ENCODE measurements at regions not wholly inside any gene's neighbourhood (a gene's known extent, or its start where the extent isn't known, plus 50 kb on each side); places are given as distances from the start of the nearest gene placed in this dataset.

DNA sequence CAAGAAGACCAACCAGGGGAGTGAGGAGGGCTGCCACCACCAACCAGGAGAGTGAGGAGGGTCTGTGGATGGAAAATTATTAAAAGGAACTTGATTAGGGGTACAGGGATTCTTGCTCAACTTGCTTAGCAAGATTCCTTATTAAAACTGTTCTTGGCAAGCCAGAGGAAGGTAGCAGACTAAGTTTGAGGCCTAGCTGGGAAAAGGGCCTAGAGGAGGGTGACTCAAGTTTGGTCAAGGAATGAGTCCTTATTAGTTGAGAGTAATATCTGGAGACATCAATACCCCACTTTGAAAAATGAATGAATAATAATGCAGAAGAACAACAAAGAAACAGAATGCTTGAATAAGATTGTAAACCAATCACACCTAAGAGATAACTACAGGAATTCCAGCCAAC, 612.4 kb upstream of the ZFP42 start:
- H3K23ac ChIP-seq (ENCODE audit: low read depth, low read length), result no peak overlapping the region
- dilution Hi-C loops (cut with HindIII; ENCODE audit: low sequenced_read_pairs, unreplicated experiment), result no loop called here
- H4K91ac ChIP-seq (ENCODE audit: insufficient read depth, low read depth, low read length), result no peak overlapping the region
- H2BK15ac ChIP-seq (ENCODE audit: low read depth, low read length), result no peak overlapping the region
- BruUV-seq (replicated peaks), result no TSS peak
- no peak overlapping the region for H3K4ac ChIP-seq (ENCODE audit: low read depth, low read length)
- no peak overlapping the region for H2AK5ac ChIP-seq (ENCODE audit: low read depth, low read length)
- in situ Hi-C loops (cut with MboI; ENCODE audit: low sequenced_read_pairs), result no loop called here
- H3K9me1 ChIP-seq (ENCODE audit: insufficient read depth, low read length), result no peaks in the 10 kb centered on the region
- no peak overlapping the region for H3K18ac ChIP-seq (ENCODE audit: low read depth, low read length)
- no peak overlapping the region for H3K4me2 ChIP-seq (ENCODE audit: low read depth, low read length)
- H3K4me1 ChIP-seq (ENCODE audit: control insufficient read depth, insufficient read depth, low read length), result no peaks in the 10 kb centered on the region; the same call in 1 of the 2 replicates
- no peak overlapping the region for H2BK5ac ChIP-seq (ENCODE audit: low read depth, low read length, poor library complexity, severe bottlenecking)
- no peak overlapping the region for H3K9ac ChIP-seq (ENCODE audit: low read depth, low read length)
- H2AK9ac ChIP-seq (replicated peaks; ENCODE audit: low read depth, low read length, poor library complexity), result no peak overlapping the region
- H3K36me3 ChIP-seq (ENCODE audit: control insufficient read depth, insufficient read depth, low read length), result no peaks in the 10 kb centered on the region
- H2BK120ac ChIP-seq (ENCODE audit: low read depth, low read length), result no peak overlapping the region
- no peak overlapping the region for H4K5ac ChIP-seq (ENCODE audit: low read depth, low read length)
- H4K20me1 ChIP-seq (ENCODE audit: insufficient read depth, low read length), result no peaks in the 10 kb centered on the region
- no peak overlapping the region for H4K8ac ChIP-seq (ENCODE audit: low read depth in 2 of 2, low read length in 2 of 2)
- ATAC-seq (ENCODE audit: low read depth), result no peak
- no peaks in the 10 kb centered on the region for H3K9me3 ChIP-seq (ENCODE audit: control insufficient read depth, insufficient read depth, low read length)
- no peak overlapping the region for H3K56ac ChIP-seq (ENCODE audit: extremely low read depth, insufficient read depth, low read length)
- H3K27ac ChIP-seq (ENCODE audit: insufficient read depth, low read length), result no peak overlapping the region
- no peak overlapping the region for H2BK20ac ChIP-seq (ENCODE audit: low read depth, low read length)
- H3K27me3 ChIP-seq (ENCODE audit: control insufficient read depth, insufficient read depth, low read length), result no peaks in the 10 kb centered on the region
- H3K4me3 ChIP-seq (ENCODE audit: insufficient read depth, low read depth, low read length), result no peak overlapping the region
- TF ChIP-seq POLR2A (IDR thresholded peaks at IDR 0.05; ENCODE audit: low read depth, low read length), result no peak
- no peak for TF ChIP-seq FOS (IDR thresholded peaks at IDR 0.05; ENCODE audit: low read depth, low read length)
- TF ChIP-seq RAD21 (IDR thresholded peaks at IDR 0.05; ENCODE audit: low read length), result no peak
- TF ChIP-seq MAZ (IDR thresholded peaks at IDR 0.05; ENCODE audit: borderline replicate concordance, low read depth, low read length), result no peak
- no peak for TF ChIP-seq BHLHE40 (IDR thresholded peaks at IDR 0.05; ENCODE audit: low read depth, low read length)
- TF ChIP-seq, protein P1, sequence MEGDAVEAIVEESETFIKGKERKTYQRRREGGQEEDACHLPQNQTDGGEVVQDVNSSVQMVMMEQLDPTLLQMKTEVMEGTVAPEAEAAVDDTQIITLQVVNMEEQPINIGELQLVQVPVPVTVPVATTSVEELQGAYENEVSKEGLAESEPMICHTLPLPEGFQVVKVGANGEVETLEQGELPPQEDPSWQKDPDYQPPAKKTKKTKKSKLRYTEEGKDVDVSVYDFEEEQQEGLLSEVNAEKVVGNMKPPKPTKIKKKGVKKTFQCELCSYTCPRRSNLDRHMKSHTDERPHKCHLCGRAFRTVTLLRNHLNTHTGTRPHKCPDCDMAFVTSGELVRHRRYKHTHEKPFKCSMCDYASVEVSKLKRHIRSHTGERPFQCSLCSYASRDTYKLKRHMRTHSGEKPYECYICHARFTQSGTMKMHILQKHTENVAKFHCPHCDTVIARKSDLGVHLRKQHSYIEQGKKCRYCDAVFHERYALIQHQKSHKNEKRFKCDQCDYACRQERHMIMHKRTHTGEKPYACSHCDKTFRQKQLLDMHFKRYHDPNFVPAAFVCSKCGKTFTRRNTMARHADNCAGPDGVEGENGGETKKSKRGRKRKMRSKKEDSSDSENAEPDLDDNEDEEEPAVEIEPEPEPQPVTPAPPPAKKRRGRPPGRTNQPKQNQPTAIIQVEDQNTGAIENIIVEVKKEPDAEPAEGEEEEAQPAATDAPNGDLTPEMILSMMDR (conservative IDR thresholded peaks at IDR 0.05; ENCODE audit: low read depth, low read length), result no peak
- no peak for TF ChIP-seq MXI1 (IDR thresholded peaks at IDR 0.05; ENCODE audit: borderline replicate concordance, low read depth, low read length)
- TF ChIP-seq, protein P2, sequence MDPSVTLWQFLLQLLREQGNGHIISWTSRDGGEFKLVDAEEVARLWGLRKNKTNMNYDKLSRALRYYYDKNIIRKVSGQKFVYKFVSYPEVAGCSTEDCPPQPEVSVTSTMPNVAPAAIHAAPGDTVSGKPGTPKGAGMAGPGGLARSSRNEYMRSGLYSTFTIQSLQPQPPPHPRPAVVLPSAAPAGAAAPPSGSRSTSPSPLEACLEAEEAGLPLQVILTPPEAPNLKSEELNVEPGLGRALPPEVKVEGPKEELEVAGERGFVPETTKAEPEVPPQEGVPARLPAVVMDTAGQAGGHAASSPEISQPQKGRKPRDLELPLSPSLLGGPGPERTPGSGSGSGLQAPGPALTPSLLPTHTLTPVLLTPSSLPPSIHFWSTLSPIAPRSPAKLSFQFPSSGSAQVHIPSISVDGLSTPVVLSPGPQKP (IDR thresholded peaks at IDR 0.05; ENCODE audit: borderline replicate concordance, low read depth, low read length), result no peak
- TF ChIP-seq CHD1 (IDR thresholded peaks at IDR 0.05; ENCODE audit: low read depth, low read length), result no peak
- no peak for TF ChIP-seq CEBPB (IDR thresholded peaks at IDR 0.05; ENCODE audit: low read depth, low read length)
- no peak for TF ChIP-seq RCOR1 (IDR thresholded peaks at IDR 0.05; ENCODE audit: insufficient replicate concordance, low read length)
- TF ChIP-seq NFE2L2 (IDR thresholded peaks at IDR 0.05; ENCODE audit: low read depth, low read length), result no peak
- TF ChIP-seq USF2 (IDR thresholded peaks at IDR 0.05; ENCODE audit: low read depth, low read length), result no peak
- no peak for TF ChIP-seq MAFK (IDR thresholded peaks at IDR 0.05; ENCODE audit: low read depth, low read length)
- TF ChIP-seq SMC3 (IDR thresholded peaks at IDR 0.05; ENCODE audit: low read depth, low read length), result no peak
- TF ChIP-seq RFX5 (IDR thresholded peaks at IDR 0.05; ENCODE audit: low read depth, low read length), result no peak
- no peak overlapping the region for H2AFZ ChIP-seq (replicated peaks; ENCODE audit: low read length, poor library complexity)
- DNase-seq, result no peak
- ChIA-PET POLR2A (ENCODE audit: unreplicated experiment) (no interaction called here), CTCF (no interaction called here)
- H3K79me1 ChIP-seq (ENCODE audit: low read depth in 1 of 2, low read length in 2 of 2), result no peaks in the 10 kb centered on the region
- intact Hi-C loops (cut with micrococcal nuclease), result no loop called here
- no peak overlapping the region for H3K14ac ChIP-seq (replicated peaks; ENCODE audit: low read depth, low read length)
